Activated T-helper 1 cell treated with anti-CD3 and anti-CD28 coated beads, Interleukin-2, amount 50 U/mL, for 16 hours (primary cell): ENCODE measurements at regions not wholly inside any gene's neighbourhood (a gene's known extent, or its start where the extent isn't known, plus 50 kb on each side); places are given as distances from the start of the nearest gene placed in this dataset.
"Not testable (repeated sequence)": the region's sequence is repeated elsewhere in the genome, so short reads cannot be mapped to it uniquely, and the experiment has no call there.

Experiments
- DNase-seq, 2 donors: peaks; one replicate each; pipeline ENCODE4 v3.0.0-alpha.2; 2020; ENCODE audit warnings: low read depth in 1 of 2, low spot score in 1 of 2

- DNase-seq, result no peak
Measured at GRCh38 chr7:106583706-106584690, 77.0 kb downstream of the CCDC71L start.

- no peak for DNase-seq
Measured at GRCh38 chr7:106583100-106583499, 77.9 kb downstream of the CCDC71L start.

GRCh38 chr7:106582365-106582764 is 78.6 kb downstream of the CCDC71L start:
- no peak for DNase-seq

- DNase-seq, result not testable (repeated sequence)
Measured at GRCh38 chr7:106579086-106579485, 81.9 kb downstream of the CCDC71L start.

GRCh38 chr7:106575138-106575823 is 85.7 kb downstream of the CCDC71L start:
- DNase-seq, result no peak

- no peak for DNase-seq
Measured at GRCh38 chr7:106573738-106574137, 87.2 kb downstream of the CCDC71L start.

- no peak for DNase-seq
Measured at GRCh38 chr7:106573125-106573663, 87.8 kb downstream of the CCDC71L start.

GRCh38 chr7:106572394-106573124 is 88.4 kb downstream of the CCDC71L start:
- no peak for DNase-seq

- no peak for DNase-seq
Measured at GRCh38 chr7:106571563-106571962, 89.4 kb downstream of the CCDC71L start.

GRCh38 chr7:106570948-106571418 is 90.0 kb downstream of the CCDC71L start:
- no peak for DNase-seq

- no peak for DNase-seq
Measured at GRCh38 chr7:106570146-106570545, 90.8 kb downstream of the CCDC71L start.

- DNase-seq, result no peak
Measured at GRCh38 chr7:106569500-106569929, 91.4 kb downstream of the CCDC71L start.

- DNase-seq, result no peak
Measured at GRCh38 chr7:106568680-106569499, 92.1 kb downstream of the CCDC71L start.

- DNase-seq, result no peak
Measured at GRCh38 chr7:106568002-106568679, 92.8 kb downstream of the CCDC71L start.

- DNase-seq, result not testable (repeated sequence)
Measured at GRCh38 chr7:106567204-106568001, 93.6 kb downstream of the CCDC71L start.

GRCh38 chr7:106566672-106567071 is 94.3 kb downstream of the CCDC71L start:
- DNase-seq, result no peak

- no peak for DNase-seq
Measured at GRCh38 chr7:106566196-106566595, 94.8 kb downstream of the CCDC71L start.

- DNase-seq, result no peak
Measured at GRCh38 chr7:106565428-106565827, 95.5 kb downstream of the CCDC71L start.
